OCI-LY7 (cell line): ENCODE measurements at regions not wholly inside any gene's neighbourhood (a gene's known extent, or its start where the extent isn't known, plus 50 kb on each side); places are given as distances from the start of the nearest gene placed in this dataset.

Experiments
- BruUV-seq: library from RNA; stranded (reverse); fragments of 400-500 nt; replicated peaks from 2 replicates; lab custom pipeline; 2021; lab: Mats Ljungman, UMichigan
- CTCF ChIA-PET: fragments of 300-600 bp; sonication (Branson Sonifier 250); formaldehyde crosslinking; loops from one replicate; lab custom pipeline; 2022; ENCODE audit warnings: antibody characterized with exemption; ENCODE audit not compliant: unreplicated experiment; lab: Charles Lee
- POLR2A ChIA-PET: fragments of 300-600 bp; sonication (Branson Sonifier 250); formaldehyde crosslinking; loops from one replicate; lab custom pipeline; 2022; ENCODE audit warnings: antibody characterized with exemption; lab: Charles Lee
- DNase-seq: peaks from one replicate; pipeline ENCODE4 v3.0.0-alpha.2; 2015; ENCODE audit warnings: low spot score
- H2AFZ ChIP-seq: fragments of 200-600 bp; sonication (generic), shearing (Covaris generic); 2 replicates; pipeline ENCODE4 v1.6.1; 2014; ENCODE audit warnings: mild to moderate bottlenecking, antibody characterized with exemption, low read length, moderate library complexity
- H3K27ac ChIP-seq: fragments of 200-600 bp; sonication (generic); 2 replicates; pipeline ENCODE4 v1.5.1; 2014; ENCODE audit warnings: mixed run types, low read depth, mild to moderate bottlenecking, moderate library complexity, low read length, inconsistent platforms; ENCODE audit not compliant: poor library complexity, severe bottlenecking
- H3K36me3 ChIP-seq: fragments of 200-600 bp; sonication (generic); 2 replicates; pipeline ENCODE4 v1.6.1; 2014; ENCODE audit warnings: mild to moderate bottlenecking, antibody characterized with exemption, low read length, moderate library complexity, mixed read lengths; ENCODE audit not compliant: insufficient read depth
- H3K4me1 ChIP-seq: fragments of 200-600 bp; sonication (generic); 2 replicates; pipeline ENCODE4 v1.5.1; 2014; ENCODE audit warnings: mild to moderate bottlenecking, low read length; ENCODE audit not compliant: insufficient read depth, poor library complexity, severe bottlenecking
- H3K4me2 ChIP-seq: fragments of 200-600 bp; sonication (generic); 2 replicates; pipeline ENCODE4 v1.6.1; 2014; ENCODE audit warnings: mild to moderate bottlenecking, low read length
- H3K4me3 ChIP-seq: fragments of 200-600 bp; sonication (generic); 2 replicates; pipeline ENCODE4 v1.5.1; 2014; ENCODE audit warnings: mild to moderate bottlenecking, low read depth, low read length; ENCODE audit not compliant: poor library complexity, severe bottlenecking
- H3K79me2 ChIP-seq: fragments of 200-600 bp; sonication (generic); 2 replicates; pipeline ENCODE4 v1.6.1; 2016; ENCODE audit warnings: low read depth, mild to moderate bottlenecking, low read length, moderate library complexity, mixed read lengths; ENCODE audit not compliant: insufficient read depth
- H3K9me2 ChIP-seq: fragments of 200-600 bp; sonication (generic); 2 replicates; pipeline ENCODE4 v1.6.1; 2016; ENCODE audit warnings: mild to moderate bottlenecking, low read length, mixed read lengths; ENCODE audit not compliant: insufficient read depth
- H3K9me3 ChIP-seq: fragments of 200-600 bp; sonication (generic); 2 replicates; pipeline ENCODE4 v1.6.1; 2014; ENCODE audit warnings: mild to moderate bottlenecking, mixed run types, low read length, mixed read lengths
- H4K20me1 ChIP-seq: fragments of 200-600 bp; sonication (generic); 2 replicates; pipeline ENCODE4 v1.6.1; 2014; ENCODE audit warnings: mild to moderate bottlenecking, antibody characterized with exemption, low read length, moderate library complexity, mixed read lengths; ENCODE audit not compliant: insufficient read depth
- EZH2phosphoT487 ChIP-seq: fragments of 200-600 bp; sonication (generic); IDR thresholded peaks from 2 replicates; pipeline ENCODE4 v1.6.1; 2018; ENCODE audit warnings: low read depth, borderline replicate concordance, mild to moderate bottlenecking, mixed run types, antibody characterized with exemption, low read length, moderate library complexity, mixed read lengths
- intact Hi-C: fragments of 100-400 bp; cut with micrococcal nuclease; formaldehyde crosslinking; loops from one replicate; pipeline ENCODE4 v1.10.0; 2022; ENCODE audit not compliant: unreplicated experiment
- TF ChIP-seq, protein P1 (sequence below): fragments of 200-600 bp; sonication (generic); conservative IDR thresholded peaks from 2 replicates; pipeline ENCODE4 v1.5.1; 2014; ENCODE audit warnings: mild to moderate bottlenecking, antibody characterized with exemption, low read length, moderate library complexity, mixed read lengths

DNA sequence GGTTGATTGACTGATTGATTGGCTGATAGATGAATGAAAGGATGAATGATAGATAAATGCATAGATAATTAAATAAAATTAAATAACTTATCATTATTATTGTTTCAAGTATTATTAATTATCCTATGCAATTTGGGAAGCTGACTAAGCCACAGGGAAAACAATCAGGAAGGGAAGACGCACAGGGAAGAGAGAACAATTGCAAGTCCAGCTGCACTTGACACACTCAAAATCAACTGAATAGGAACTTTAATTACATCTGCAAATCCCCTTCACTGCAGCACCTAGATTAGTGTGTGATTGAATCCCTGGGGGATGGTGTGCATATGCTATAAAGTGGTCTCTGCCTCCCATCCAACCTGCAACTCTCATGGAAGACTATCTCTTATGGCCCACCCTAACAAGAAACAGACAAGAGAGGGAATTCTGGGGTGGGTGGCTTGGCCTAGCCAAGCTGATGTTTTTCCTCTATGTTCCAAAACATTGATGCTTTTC is 161.1 kb upstream of the FGGY start:
- H3K9me3 ChIP-seq, result no peaks in the 10 kb centered on the region
- H3K79me2 ChIP-seq, result no peaks in the 10 kb centered on the region
- BruUV-seq, result no TSS peak
- H3K36me3 ChIP-seq, result no peaks in the 10 kb centered on the region
- intact Hi-C loops, result no loop called here
- no peak overlapping the region for H3K27ac ChIP-seq
- CTCF ChIA-PET, result no interaction called here
- no peak for DNase-seq
- H4K20me1 ChIP-seq, result no peaks in the 10 kb centered on the region
- H3K4me2 ChIP-seq, result no peak overlapping the region
- H3K9me2 ChIP-seq, result no peaks in the 10 kb centered on the region
- TF ChIP-seq EZH2phosphoT487, result no peak
- TF ChIP-seq, protein P1, sequence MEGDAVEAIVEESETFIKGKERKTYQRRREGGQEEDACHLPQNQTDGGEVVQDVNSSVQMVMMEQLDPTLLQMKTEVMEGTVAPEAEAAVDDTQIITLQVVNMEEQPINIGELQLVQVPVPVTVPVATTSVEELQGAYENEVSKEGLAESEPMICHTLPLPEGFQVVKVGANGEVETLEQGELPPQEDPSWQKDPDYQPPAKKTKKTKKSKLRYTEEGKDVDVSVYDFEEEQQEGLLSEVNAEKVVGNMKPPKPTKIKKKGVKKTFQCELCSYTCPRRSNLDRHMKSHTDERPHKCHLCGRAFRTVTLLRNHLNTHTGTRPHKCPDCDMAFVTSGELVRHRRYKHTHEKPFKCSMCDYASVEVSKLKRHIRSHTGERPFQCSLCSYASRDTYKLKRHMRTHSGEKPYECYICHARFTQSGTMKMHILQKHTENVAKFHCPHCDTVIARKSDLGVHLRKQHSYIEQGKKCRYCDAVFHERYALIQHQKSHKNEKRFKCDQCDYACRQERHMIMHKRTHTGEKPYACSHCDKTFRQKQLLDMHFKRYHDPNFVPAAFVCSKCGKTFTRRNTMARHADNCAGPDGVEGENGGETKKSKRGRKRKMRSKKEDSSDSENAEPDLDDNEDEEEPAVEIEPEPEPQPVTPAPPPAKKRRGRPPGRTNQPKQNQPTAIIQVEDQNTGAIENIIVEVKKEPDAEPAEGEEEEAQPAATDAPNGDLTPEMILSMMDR, result no peak
- H2AFZ ChIP-seq, result no peak overlapping the region
- H3K4me3 ChIP-seq, result no peak overlapping the region
- POLR2A ChIA-PET, result no interaction called here
- H3K4me1 ChIP-seq, result no peaks in the 10 kb centered on the region

DNA sequence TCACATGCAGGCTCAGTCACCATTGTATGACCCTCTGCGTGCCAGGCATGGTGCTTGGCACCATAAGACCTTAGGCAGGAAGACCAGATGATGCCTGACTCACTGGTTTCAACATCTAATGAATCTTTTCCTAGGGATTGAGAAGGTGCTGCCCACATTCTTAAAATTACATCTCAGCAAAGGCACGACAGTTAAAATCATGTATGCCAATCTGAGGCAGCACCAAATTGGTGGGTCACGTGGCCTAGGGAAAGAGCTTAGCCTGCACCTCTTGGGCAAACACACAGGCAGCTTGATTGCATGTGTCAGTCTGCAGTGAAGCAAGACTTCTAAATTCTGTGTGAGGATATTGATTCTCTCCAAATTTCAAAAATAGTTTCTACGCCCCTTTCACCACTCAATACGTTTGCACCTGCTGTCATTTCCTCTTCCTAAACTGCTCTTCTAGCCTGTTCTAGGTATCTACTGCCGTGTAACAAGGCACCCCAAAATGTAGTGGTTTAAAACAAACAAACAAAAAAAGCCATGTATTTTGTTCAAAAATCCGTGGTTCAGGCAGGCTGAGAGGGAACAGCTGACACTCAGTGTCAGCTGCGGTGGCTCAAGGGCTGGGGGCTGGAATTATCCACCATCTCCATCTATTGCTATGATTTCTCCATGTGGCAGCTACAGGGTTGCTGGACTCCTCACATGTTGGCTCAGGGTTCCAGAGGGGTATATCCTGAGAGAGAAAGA is 160.2 kb upstream of the FGGY start:
- Histone ChIP-seq H3K9me2 (no peaks in the 10 kb centered on the region), H3K4me1 (no peaks in the 10 kb centered on the region), H3K79me2 (no peaks in the 10 kb centered on the region), H3K36me3 (no peaks in the 10 kb centered on the region), H3K4me2 (no peak overlapping the region), H4K20me1 (no peaks in the 10 kb centered on the region), H3K4me3 (no peak overlapping the region), H2AFZ (no peak overlapping the region), H3K9me3 (no peaks in the 10 kb centered on the region), H3K27ac (no peak overlapping the region)
- CTCF ChIA-PET, result no interaction called here
- no peak for DNase-seq
- intact Hi-C loops, result no loop called here
- POLR2A ChIA-PET, result no interaction called here
- TF ChIP-seq, protein P1, result no peak
- no peak for TF ChIP-seq EZH2phosphoT487
- BruUV-seq, result no TSS peak

DNA sequence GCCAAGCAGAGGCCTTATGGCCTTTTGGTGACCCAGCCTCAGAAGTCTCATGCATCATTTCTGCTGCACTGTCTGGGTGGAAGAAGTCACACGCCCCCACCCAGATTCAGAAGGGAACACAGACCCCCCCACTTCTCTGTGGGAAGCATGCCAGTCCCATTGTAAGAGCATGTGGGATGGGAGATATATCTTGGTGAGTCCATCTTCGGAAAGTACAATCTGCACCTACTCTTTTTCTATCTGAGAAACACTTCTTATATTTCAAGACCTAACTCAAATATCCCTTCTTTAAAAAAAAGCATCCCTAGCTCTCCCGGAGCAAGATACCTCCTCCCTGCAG is 159.6 kb upstream of the FGGY start:
- no TSS peak for BruUV-seq
- H2AFZ ChIP-seq, result no peak overlapping the region
- no peak overlapping the region for H3K27ac ChIP-seq
- POLR2A ChIA-PET, result no interaction called here
- DNase-seq, result no peak
- CTCF ChIA-PET, result no interaction called here
- no peak overlapping the region for H3K4me3 ChIP-seq
- H3K36me3 ChIP-seq, result no peaks in the 10 kb centered on the region
- TF ChIP-seq EZH2phosphoT487, result no peak
- TF ChIP-seq, protein P1, result no peak
- intact Hi-C loops, result no loop called here
- H4K20me1 ChIP-seq, result no peaks in the 10 kb centered on the region
- H3K4me1 ChIP-seq, result no peaks in the 10 kb centered on the region
- H3K4me2 ChIP-seq, result no peak overlapping the region
- H3K9me2 ChIP-seq, result no peaks in the 10 kb centered on the region
- no peaks in the 10 kb centered on the region for H3K9me3 ChIP-seq
- H3K79me2 ChIP-seq, result no peaks in the 10 kb centered on the region
